Coronary artery (tissue), 2 donors: ENCODE measurements at regions not wholly inside any gene's neighbourhood (a gene's known extent, or its start where the extent isn't known, plus 50 kb on each side); places are given as distances from the start of the nearest gene placed in this dataset.
"Not testable (repeated sequence)": the region's sequence is repeated elsewhere in the genome, so short reads cannot be mapped to it uniquely, and the experiment has no call there.

Source experiments
- DNase-seq: peaks from one replicate; pipeline ENCODE4 v3.0.0-alpha.2; 2017; ENCODE audit warnings: low spot score
- H3K27ac ChIP-seq, 2 donors: fragments of 200-600 bp; sonication (generic); one replicate each; pipeline ENCODE4 v1.5.1; 2016 to 2019
- H3K4me3 ChIP-seq: fragments of 200-600 bp; sonication (generic); 2 replicates; pipeline ENCODE4 v1.5.1; 2016; ENCODE audit warnings: mild to moderate bottlenecking, moderate library complexity
- TF ChIP-seq, protein P1 (sequence below): fragments of 200-600 bp; sonication (generic); IDR thresholded peaks from one replicate; pipeline ENCODE4 v1.5.1; 2019; ENCODE audit warnings: antibody characterized with exemption

DNA sequence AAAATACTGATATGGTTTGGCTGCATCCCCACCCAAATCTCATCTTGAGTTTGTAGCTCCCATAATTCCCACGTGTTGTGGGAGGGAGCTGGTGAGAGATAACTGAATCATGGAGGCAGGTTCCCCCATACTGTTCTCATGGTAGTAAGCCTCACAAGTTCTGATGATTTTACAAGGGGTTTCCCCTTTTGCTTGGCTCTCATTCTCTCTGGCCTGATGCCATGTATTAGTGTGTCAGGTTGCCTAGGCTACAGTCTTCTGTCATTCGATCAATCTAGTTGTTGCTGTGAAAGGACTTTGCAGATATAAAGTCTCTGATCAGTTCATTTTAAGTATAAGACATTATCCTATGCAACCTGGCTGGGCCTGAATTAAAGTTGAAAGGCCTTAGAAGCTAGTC, 209.3 kb upstream of the MAOA start:
- DNase-seq: no peak
- no peak overlapping the region for H3K4me3 ChIP-seq
- H3K27ac ChIP-seq: no peak overlapping the region
- TF ChIP-seq, protein P1, sequence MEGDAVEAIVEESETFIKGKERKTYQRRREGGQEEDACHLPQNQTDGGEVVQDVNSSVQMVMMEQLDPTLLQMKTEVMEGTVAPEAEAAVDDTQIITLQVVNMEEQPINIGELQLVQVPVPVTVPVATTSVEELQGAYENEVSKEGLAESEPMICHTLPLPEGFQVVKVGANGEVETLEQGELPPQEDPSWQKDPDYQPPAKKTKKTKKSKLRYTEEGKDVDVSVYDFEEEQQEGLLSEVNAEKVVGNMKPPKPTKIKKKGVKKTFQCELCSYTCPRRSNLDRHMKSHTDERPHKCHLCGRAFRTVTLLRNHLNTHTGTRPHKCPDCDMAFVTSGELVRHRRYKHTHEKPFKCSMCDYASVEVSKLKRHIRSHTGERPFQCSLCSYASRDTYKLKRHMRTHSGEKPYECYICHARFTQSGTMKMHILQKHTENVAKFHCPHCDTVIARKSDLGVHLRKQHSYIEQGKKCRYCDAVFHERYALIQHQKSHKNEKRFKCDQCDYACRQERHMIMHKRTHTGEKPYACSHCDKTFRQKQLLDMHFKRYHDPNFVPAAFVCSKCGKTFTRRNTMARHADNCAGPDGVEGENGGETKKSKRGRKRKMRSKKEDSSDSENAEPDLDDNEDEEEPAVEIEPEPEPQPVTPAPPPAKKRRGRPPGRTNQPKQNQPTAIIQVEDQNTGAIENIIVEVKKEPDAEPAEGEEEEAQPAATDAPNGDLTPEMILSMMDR: no peak

DNA sequence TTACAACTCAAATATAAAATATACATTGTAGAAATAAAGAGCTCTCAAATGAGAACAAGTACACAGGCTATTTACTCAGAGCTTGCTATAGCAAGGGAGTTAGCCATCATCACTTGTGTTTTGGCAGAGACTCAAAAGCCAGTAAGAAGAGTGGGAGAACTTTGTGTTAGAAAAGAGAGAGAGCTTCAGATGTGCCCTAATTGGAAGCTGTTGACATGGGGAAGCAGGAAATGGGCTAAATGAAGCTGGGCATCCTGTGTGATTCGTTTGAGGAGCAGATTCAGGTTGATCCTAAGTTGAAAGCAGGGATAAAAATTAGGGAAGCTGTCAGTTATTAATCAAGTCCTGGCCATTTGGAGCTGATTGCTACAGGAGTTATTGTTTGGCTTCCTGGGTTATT, 207.4 kb upstream of the MAOA start:
- Histone ChIP-seq H3K27ac (no peak overlapping the region), H3K4me3 (no peak overlapping the region)
- no peak for DNase-seq
- TF ChIP-seq, protein P1: no peak

DNA sequence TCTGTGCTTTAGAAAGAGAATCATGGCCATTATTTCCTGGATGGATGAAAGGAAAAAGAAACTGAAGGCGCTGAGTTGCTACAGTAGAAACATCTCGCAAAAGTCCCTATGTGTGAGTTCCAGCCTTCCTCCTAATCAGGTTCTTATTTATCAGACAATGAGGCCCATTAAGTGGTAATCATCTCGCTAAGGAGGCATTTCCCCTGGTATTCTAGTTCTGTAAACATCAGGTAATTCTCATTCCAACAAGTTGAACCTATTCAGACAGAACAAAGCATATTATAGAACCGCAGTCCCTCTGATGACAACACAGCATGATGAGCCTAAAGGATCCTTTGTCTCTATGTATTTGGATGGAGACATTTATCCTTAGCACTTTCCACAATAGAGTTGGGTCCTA, 205.7 kb upstream of the MAOA start:
- Histone ChIP-seq H3K4me3 (no peak overlapping the region), H3K27ac (no peak overlapping the region)
- DNase-seq: no peak
- TF ChIP-seq, protein P1: no peak

DNA sequence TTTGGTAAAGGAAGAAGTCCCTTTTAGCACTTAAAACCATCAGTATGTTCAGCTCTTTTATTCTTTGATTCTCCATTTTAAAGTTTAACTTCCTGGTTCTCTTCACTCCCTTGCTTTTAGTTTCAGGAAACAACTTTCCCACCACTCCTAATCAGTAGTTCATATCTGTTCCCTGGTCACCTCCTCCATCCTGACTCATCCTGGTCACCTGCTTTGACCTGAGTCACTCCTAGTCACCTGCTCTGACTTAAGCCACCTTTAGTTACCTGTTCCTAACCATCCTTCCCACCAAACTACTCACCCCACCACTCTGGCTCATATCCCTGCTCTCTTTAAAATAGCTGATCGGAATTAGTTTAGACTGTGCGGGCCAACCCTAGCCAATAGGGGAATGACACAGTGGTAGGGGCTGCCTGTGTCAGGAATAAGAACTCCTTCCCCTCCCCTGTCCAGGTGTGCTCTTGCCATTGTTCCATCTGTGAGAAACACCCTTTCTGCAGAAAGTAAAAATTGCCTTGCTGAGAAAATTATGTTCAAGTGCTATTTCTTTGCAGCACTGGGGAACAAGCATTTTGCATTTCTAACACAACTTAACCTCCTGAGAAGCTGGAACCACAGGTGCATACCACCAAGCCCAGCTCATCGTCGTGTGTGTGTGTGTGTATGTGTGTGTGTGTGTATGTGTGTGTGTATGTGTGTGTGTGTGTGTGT, 204.0 kb upstream of the MAOA start:
- not testable (repeated sequence) for DNase-seq, H3K4me3 ChIP-seq, H3K27ac ChIP-seq

DNA sequence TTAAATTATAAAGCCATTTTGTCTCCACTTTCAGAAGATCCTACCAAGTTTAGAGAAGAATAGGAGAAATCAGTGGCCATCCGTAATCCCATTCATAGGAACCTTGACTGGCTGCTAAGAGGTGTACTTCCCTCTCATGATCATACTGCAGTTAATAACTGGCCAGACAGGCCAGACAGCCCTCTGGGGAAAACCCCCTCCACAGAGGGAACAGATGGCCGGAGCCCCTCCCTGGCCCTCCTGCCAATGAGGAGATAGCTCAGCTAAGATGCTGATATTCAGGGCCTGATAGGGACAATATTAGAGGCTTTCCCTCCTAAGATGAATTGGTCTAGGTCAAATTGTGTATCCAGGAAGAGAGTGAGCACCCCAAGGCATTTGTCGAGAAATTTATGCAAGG, 200.0 kb upstream of the MAOA start:
- no peak overlapping the region for H3K27ac ChIP-seq
- no peak for DNase-seq
- TF ChIP-seq, protein P1: no peak
- no peak overlapping the region for H3K4me3 ChIP-seq

DNA sequence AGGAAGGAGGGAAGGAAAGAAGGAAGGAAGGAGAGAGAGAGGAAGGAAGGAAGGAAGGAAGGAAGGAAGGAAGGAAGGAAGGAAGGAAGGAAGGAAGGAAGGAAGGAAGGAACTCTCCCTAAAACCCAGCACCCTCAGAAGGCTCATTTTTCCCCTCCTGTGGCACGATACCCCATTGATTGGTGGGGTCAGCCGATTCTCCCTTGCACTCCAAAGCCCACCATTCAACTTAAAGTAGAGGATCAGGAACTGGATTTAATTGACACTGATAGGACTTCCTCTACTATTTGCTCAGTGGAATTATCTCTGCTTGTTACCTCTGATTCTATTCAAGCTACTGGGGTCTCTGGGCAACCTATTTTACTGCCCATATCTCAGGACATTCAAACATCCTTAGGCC, 199.2 kb upstream of the MAOA start:
- no peak overlapping the region for H3K4me3 ChIP-seq
- no peak overlapping the region for H3K27ac ChIP-seq
- TF ChIP-seq, protein P1: no peak
- DNase-seq: no peak

DNA sequence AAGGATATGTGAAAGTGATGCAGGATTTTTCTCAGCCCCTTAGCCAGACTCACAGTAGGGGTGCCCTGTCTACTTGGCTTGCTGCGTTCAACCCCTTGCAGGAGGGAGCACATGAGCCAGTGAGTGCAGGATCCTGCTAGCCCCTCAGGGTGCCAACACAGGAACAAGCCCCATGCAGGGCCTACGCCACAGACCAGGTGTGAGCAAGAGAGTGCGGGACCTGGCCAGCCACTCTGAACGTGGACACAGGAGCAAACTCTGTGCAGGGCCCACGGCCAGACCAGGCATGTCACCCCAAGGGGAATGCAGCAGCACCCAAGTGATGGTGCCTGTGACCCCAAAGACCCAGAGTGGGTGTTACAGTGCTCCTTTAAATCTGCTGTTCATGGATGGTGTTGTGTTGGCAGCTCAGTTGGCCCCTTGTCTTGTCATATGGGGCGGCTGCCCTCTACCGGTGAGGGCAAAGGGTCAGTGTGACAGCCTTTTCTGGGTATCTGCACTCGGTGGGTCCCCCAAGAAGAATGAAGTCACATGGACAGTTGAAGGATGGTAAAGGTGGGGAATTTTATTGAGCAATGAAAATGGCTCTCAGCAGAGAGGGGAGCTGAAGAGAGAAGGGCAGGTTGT, 188.4 kb upstream of the MAOA start:
- DNase-seq: no peak
- Histone ChIP-seq H3K27ac (no peak overlapping the region), H3K4me3 (no peak overlapping the region)
- TF ChIP-seq, protein P1: no peak
